Endometrium (tissue), 2 donors: ENCODE measurements at regions not wholly inside any gene's neighbourhood (a gene's known extent, or its start where the extent isn't known, plus 50 kb on each side); places are given as distances from the start of the nearest gene placed in this dataset.
"Not testable (repeated sequence)": the region's sequence is repeated elsewhere in the genome, so short reads cannot be mapped to it uniquely, and the experiment has no call there.

Experiments used
- FAIRE-seq: peaks from 2 replicates; lab custom pipeline; 2012; peaks lifted over from hg19 to GRCh38; lab: Jason Lieb, UNC
- donor health status: control.
- donor health status: control.

GRCh38 chr5:130324953-130325671 is 420.8 kb downstream of the CHSY3 start:
- FAIRE-seq: no peak

DNA sequence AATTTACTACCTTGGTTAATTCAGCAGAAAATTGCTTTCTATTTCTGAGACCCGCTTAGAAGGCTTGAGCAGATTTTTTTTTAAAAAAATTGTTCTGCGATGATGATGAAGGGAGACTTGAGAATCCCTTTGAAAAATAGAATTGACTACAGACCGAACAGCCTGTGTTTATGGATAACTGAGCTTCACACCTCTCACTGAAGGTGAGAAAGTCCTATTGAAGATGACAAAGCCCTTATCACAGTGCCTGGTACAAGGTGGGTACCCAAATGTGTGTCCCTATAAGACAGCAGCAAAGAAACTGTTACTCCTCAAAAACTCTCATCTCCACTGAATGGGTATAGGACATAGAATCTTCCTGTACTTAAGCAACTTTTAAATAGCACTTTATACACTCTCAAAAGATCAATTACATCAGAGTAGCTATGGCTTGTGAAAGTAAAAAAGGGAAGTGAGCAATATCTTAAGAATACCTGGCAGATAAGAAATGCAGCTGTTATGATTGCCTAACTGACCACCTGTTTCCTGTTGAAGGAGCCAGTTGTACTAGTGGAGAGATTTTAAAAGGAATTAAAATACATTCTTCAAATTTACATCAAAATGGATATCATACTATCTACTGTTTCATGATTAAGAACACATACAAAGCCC is 419.7 kb downstream of the CHSY3 start:
- FAIRE-seq: no peak

GRCh38 chr5:130321931-130322330 is 417.7 kb downstream of the CHSY3 start:
- FAIRE-seq: no peak

- FAIRE-seq: no peak
These were observed 412.9 kb downstream of the CHSY3 start for GRCh38 chr5:130316971-130317680.

- no peak for FAIRE-seq
These were observed 391.0 kb downstream of the CHSY3 start for GRCh38 chr5:130295235-130295634.

DNA sequence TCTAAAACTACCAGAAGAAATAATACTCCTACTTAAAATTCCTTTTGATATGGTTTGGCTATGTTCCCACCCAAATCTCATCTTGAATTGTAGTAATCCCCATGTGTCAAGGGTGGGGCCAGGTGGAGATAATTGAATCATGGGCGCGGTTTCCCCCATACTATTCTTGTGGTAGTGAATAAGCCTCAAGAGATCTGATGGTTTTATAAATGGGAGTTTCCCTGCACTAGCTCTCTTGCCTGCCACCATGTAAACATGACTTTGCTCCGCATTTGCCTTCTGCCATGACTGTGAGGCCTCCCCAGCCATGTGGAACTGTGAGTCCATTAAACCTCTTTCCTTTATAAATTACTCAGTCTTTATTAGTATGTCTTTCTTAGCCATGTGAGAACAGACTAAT is 390.5 kb downstream of the CHSY3 start:
- not testable (repeated sequence) for FAIRE-seq

DNA sequence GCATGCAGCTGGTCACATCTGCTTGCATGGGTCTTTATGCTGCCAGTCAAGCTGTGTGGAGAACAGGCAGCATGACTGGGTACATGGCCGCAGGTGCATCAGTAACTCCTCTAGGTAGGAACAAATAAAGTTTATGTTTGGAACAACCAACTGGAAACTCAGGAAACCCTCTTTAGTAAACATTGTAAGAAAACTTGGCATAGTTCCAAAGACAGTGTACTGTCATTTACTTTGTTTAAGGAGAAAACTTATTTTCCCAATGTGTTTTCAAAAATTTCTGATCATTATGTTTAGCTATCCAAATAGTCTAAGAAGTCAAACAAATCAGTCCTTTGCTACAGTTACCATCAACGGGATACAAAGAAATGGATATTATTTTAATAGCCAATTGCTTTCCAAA is 386.0 kb downstream of the CHSY3 start:
- no peak for FAIRE-seq

DNA sequence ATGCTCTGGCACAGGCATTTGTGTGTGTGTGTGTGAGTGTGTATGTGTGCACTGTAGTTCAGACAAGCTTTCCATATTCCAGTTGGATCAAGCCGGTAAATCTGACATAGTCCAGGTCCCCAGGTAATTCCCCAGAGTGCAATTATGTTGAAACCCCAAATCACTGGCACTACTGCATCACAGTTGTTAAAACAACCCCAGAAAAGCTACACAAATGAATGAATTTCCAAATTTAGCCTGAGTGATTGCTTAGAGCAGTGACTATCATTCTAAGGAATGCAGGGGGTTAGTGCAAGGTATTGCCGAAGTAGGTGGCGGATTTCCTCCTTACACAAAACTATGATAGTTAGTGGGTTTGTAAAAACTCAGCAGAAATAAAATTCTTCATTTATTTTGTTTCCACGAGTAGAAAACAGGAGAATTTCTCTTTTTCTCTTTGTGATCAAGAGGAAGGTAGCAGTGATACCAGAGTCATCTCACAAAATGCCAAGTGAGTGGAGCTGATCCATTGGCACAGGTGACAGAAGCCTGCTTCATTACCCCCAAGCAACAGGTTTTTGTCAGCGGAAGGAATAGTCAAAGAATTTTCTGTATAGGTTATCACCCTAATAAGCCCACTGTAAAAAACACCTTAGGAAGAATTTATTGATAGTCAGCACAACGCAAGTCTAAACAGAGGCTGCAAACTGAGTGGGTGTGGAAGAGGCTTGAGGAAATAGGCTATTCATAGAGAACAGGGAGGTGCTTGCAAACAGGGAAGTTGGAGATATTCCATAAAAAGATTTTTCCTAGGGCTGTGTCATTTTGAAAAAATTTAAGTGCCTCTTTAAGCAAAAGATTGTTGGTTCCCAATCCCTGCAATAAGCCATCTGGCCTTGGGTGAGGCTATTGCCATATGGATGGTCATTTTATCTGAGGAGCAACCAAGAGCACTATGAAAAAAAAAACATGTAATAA is 385.1 kb downstream of the CHSY3 start:
- no peak for FAIRE-seq

DNA sequence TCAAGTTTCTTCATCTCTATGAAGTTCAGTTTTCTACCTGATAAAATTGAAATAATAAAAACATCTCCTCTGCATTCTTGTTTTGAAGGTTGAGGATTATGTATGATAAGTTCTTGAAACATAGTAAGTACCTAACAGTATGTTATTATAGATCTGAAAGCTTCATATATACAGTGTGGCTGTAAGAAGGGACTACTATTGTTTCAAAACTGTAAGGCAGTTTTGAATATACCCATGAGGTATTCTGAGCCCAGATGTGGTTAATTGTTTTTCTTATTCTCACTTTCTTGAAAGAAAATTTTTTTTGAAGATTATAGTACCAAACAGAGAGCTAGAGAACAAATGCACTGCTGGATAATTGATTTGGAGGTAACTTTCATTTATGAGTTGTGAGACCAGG is 383.2 kb downstream of the CHSY3 start:
- no peak for FAIRE-seq

- peak; percentile 31 for FAIRE-seq
These were observed 382.7 kb downstream of the CHSY3 start for GRCh38 chr5:130286971-130287370.

DNA sequence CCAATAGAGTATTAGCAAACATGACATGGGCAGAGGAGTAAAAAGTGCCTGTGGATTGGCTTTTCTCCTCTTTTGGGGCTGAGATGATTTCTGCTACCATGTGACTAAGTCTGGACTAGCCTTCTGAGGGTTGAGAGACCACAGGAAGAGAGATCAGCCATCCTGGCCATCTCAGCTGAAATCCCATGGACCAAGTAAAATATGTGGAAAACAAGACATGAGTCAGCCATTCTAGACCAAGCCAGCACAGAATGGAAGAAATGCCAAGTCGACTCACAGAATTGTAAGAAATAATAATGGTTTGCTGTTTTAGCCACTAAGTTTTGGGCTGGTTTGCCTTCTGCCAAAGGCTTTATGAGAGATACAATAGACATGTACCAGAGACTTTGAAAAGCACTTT is 377.8 kb downstream of the CHSY3 start:
- no peak for FAIRE-seq

GRCh38 chr5:130280528-130281217 is 376.4 kb downstream of the CHSY3 start:
- FAIRE-seq: no peak

DNA sequence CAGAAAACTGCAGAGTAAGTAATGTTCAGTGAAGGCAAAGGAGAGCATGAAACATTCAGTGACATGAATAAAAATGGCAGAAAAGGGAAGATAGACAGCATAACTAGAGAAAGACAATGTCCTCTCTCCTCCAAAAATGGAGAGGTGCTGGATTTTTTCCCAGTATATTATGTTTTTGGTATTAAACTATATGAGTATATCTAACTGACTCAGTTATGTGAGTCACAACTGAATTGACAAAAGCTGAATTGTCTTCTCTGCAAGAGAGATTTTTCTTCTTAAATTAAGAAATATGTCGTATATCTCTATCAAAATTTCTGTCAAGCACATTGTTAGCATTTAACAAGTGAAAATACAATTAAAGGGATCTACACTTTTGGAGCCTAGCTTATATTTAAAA is 375.1 kb downstream of the CHSY3 start:
- FAIRE-seq: no peak

GRCh38 chr5:130278136-130278535 is 373.9 kb downstream of the CHSY3 start:
- FAIRE-seq: no peak

DNA sequence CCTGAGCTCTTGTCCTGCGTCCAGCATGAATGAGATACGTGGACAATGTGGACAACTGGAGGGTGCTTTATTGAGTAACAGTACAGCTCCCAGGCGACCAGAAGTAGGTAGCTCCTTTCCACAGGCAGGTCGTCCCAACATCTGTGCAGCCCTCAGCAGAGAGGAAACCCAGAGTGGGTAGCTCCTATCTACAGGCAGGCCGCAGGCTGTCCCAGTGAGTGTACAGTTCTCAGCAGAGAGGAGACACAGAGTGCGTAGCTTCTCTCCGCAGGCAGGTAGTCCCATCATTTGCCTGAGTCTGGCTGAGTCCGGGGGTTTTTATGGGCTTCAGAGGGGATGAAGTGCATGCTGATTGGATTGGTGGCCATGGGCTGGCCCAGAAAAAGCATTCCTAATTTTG is 373.3 kb downstream of the CHSY3 start:
- no peak for FAIRE-seq

GRCh38 chr5:130277002-130277401 is 372.7 kb downstream of the CHSY3 start:
- FAIRE-seq: no peak

GRCh38 chr5:130272837-130273236 is 368.6 kb downstream of the CHSY3 start:
- FAIRE-seq: no peak

DNA sequence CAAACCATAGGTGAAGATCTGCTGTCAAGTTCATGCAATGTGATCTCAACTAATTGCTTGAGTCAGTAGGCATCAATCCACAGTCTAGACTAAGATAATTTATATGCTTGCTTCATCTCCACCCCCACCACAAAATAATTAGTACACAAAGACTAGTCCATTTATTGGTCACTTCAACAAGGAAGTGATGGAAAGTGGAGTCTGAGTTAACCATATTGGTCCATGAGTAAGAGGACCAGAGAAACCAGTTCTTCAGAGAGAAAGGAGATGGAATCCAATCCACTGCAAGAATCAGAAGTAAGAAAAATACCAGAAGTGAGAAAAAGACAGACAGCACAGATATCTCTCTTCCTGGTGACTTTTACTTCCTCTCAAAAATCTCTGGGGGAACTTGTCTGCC is 366.5 kb downstream of the CHSY3 start:
- no peak for FAIRE-seq

- no peak for FAIRE-seq
These were observed 364.2 kb downstream of the CHSY3 start for GRCh38 chr5:130268489-130268888.

- FAIRE-seq: no peak
These were observed 363.7 kb downstream of the CHSY3 start for GRCh38 chr5:130267926-130268325.

DNA sequence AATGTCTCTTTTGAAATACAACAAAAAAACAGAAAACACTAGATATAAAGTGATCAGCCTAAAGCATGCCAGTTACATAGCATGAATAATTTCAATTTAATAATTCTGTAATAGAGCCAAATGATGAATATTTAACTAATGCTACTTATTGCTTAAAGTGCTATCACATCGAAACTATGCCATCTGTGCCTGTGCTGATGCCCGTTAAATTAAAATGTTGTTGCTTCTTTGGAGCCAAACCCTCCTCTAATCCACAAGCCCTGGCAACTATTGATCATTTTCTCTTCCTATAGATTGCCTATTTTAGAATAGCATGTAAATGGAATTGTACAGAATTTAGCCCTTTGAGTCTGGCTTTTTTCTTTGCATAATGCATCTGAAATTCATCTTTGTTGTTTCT is 356.2 kb downstream of the CHSY3 start:
- no peak for FAIRE-seq

DNA sequence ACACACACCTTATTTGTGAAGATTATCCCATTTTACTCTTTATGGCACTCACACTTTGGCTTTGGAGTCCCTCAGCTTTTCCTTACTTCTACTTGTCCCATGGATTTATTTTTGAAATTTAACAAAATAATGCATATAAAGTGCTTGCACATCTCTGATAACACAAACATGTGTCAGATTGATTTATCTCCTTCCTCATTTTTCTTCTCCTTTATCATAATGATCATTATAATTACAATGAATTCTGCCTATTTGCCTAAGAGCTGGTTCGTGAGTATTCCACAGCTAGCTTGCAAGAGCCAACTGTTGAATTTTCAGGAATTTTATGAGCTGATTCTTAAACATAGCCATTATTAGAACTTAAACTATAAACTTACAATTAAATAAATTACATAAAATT is 347.7 kb downstream of the CHSY3 start:
- no peak for FAIRE-seq
